Epithelial cell of esophagus (primary cell): ENCODE measurements at regions not wholly inside any gene's neighbourhood (a gene's known extent, or its start where the extent isn't known, plus 50 kb on each side); places are given as distances from the start of the nearest gene placed in this dataset.

ENCODE experiments used
- DNase-seq: peaks from one replicate; pipeline ENCODE4 v3.0.0; 2010; ENCODE audit warnings: low read depth
- H3K4me3 ChIP-seq: 2 replicates; pipeline ENCODE4 v1.5.1; 2011; ENCODE audit warnings: mild to moderate bottlenecking, low read length, control low read depth
- CTCF ChIP-seq: IDR thresholded peaks from 2 replicates; pipeline ENCODE4 v1.5.1; 2011; ENCODE audit warnings: low read depth, mild to moderate bottlenecking, low read length, control low read depth, inconsistent platforms; ENCODE audit not compliant: insufficient read depth; ENCODE audit errors: missing control alignments

- no peak for TF ChIP-seq CTCF
- no peak for DNase-seq
- H3K4me3 ChIP-seq, result no peak overlapping the region
Observed at GRCh38 chr5:103851091-103851490, 288.5 kb upstream of the NUDT12 start.

- peak; percentile 84 for DNase-seq
Observed at GRCh38 chr5:103849934-103850333, 287.3 kb upstream of the NUDT12 start.

DNA sequence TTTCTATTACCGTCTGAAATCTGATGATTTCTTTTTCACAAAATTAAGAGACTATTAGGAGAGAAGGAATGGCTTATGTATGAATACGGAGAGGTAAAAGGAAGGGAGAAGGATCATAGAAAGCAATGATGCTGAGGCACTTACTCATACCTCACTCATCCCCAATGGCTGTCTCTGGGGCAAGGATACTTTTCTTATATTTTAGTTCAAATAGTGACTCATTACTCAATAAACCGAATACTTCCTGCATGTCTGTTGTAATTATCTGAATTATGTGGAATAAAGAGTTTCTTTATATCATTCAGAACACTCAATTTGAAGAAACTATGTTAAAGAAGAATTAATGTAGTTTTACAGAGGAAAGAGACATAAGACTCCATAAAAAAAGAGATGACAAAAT lies 284.5 kb upstream of the NUDT12 start:
- DNase-seq, result peak; percentile 61
- no peak for TF ChIP-seq CTCF
- H3K4me3 ChIP-seq, result no peak overlapping the region

More at GRCh38 chr5:103849934-103850333, 287.3 kb upstream of the NUDT12 start:
- no peak for TF ChIP-seq CTCF
- no peak overlapping the region for H3K4me3 ChIP-seq

DNA sequence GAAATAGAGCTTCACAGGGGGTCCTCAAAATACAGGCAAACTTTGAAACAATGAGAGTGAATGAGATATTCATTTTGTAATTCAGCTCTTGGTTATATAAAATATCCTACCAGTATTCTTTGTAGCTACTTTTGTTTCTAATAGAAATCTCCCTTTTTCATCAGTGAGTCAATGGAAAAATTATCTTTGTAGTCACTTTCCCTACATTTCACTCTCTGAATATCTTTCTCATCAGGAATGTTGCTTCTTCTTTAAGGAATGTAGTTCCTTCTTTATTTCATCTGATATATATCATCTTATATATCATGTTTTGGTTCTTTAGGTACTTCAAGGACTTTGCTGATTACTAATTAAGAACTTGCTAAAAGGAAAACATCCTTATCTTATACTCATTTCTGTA lies 280.3 kb upstream of the NUDT12 start:
- no peak for TF ChIP-seq CTCF
- H3K4me3 ChIP-seq, result no peak overlapping the region
- DNase-seq, result no peak

DNA sequence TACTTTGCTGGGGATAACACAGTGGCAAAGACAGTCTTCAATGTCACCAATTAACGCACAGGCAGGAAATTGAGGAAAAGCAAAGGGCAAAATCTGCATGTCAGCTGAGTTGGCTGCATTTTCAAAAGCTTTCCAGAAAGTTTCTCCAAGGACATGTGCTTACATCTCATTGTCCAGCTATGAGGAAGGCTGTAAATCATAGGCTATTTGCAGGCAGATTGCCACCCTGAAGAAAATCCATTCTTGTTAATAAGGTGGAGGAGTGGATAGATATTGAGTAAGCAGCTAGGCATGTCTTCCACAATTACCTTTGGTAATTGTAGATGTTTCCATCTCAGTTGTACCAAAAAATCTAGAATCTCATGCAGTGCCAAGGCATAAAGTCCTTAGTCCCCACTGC lies 278.0 kb upstream of the NUDT12 start:
- DNase-seq, result no peak
- H3K4me3 ChIP-seq, result no peak overlapping the region
- no peak for TF ChIP-seq CTCF

GRCh38 chr5:103834216-103834615 lies 271.6 kb upstream of the NUDT12 start:
- no peak for DNase-seq
- no peak for TF ChIP-seq CTCF
- H3K4me3 ChIP-seq, result no peak overlapping the region

DNA sequence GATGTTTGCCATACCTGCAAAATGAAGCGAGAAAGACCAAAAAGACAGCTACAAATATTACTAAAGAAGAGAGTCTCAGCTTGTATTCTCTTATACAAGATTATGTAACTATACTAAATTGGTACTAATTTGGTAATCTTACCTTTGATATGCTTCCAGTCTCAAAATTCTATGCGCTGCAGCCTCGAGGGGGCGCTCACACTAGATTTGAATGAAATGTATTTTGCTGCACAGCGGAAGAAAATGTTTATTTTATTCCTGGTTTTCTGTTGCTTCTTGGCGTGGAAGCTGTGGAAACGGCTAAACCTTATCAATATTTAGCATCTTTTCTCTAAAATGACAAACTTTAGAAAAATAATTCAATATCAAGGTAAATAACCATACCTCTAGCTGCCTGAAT lies 267.0 kb upstream of the NUDT12 start:
- H3K4me3 ChIP-seq, result no peak overlapping the region
- no peak for TF ChIP-seq CTCF
- DNase-seq, result peak; percentile 10
